IPS-15b (cell line): ENCODE measurements at regions not wholly inside any gene's neighbourhood (a gene's known extent, or its start where the extent isn't known, plus 50 kb on each side); places are given as distances from the start of the nearest gene placed in this dataset.

Experiments used
- H3K27me3 ChIP-seq: one replicate; pipeline ENCODE4 v1.6.1; 2013; ENCODE audit warnings: low read length; ENCODE audit not compliant: control insufficient read depth, insufficient read depth
- H3K36me3 ChIP-seq: one replicate; pipeline ENCODE4 v1.6.1; 2013; ENCODE audit warnings: low read length; ENCODE audit not compliant: control insufficient read depth, insufficient read depth
- H3K4me1 ChIP-seq: one replicate; pipeline ENCODE4 v1.6.1; 2013; ENCODE audit warnings: mild to moderate bottlenecking, low read length; ENCODE audit not compliant: control insufficient read depth, insufficient read depth
- H3K4me3 ChIP-seq: one replicate; pipeline ENCODE4 v1.5.1; 2013; ENCODE audit warnings: low read depth, low read length
- H3K9ac ChIP-seq: one replicate; pipeline ENCODE4 v1.6.1; 2013; ENCODE audit warnings: low read depth, mild to moderate bottlenecking, low read length
- H3K9me3 ChIP-seq: one replicate; pipeline ENCODE4 v1.6.1; 2013; ENCODE audit warnings: mild to moderate bottlenecking, low read length; ENCODE audit not compliant: control insufficient read depth, insufficient read depth

DNA sequence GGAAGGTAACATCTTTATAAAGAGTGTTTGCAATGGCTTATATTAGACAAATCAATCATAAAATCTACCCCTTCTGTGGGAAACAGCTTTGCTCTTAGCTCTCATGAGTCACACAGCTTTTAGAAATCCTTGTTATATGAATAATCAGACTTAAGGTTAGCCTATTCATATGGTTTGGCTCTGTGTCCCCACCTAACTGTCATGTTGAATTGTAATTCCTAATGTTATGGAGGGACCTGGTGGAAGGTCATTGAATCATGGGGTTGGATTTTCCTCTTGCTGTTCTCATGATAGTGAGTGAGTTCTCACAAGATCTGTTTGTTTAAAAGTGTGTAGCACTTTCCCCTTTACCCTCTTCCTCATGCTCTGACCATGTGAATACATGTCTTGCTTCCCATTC, 704.2 kb upstream of the KLHL1 start:
- Histone ChIP-seq H3K9me3 (no peaks in the 10 kb centered on the region), H3K36me3 (no peaks in the 10 kb centered on the region), H3K4me1 (no peaks in the 10 kb centered on the region), H3K9ac (no peak overlapping the region), H3K4me3 (no peak overlapping the region), H3K27me3 (no peaks in the 10 kb centered on the region)

DNA sequence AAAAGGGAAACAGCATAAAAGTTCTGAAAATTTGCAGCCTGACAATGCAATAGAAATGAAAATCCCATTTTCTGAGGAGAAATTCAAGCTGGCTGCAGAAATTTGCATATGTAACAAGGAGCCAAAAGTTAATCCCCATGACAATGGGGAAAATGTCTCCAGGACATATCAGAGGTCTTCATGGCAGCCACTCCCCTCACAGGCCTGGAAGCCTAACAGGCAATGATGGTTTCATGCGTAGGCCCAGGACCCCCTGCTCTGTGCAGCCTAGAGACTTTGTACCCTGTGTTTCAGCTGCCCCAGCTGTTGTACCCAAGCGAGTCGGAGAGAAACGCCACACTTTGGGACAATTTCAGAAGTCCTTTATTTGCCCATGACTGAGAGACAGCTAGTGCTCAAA, 701.3 kb upstream of the KLHL1 start:
- no peaks in the 10 kb centered on the region for H3K9me3 ChIP-seq
- H3K4me3 ChIP-seq: no peak overlapping the region
- H3K27me3 ChIP-seq: no peaks in the 10 kb centered on the region
- no peak overlapping the region for H3K9ac ChIP-seq
- H3K4me1 ChIP-seq: no peaks in the 10 kb centered on the region
- H3K36me3 ChIP-seq: no peaks in the 10 kb centered on the region

GRCh38 chr13:70798385-70798784, 690.1 kb upstream of the KLHL1 start:
- Histone ChIP-seq H3K9ac (no peak overlapping the region), H3K36me3 (no peaks in the 10 kb centered on the region), H3K9me3 (no peaks in the 10 kb centered on the region), H3K4me3 (no peak overlapping the region), H3K27me3 (no peaks in the 10 kb centered on the region), H3K4me1 (no peaks in the 10 kb centered on the region)

DNA sequence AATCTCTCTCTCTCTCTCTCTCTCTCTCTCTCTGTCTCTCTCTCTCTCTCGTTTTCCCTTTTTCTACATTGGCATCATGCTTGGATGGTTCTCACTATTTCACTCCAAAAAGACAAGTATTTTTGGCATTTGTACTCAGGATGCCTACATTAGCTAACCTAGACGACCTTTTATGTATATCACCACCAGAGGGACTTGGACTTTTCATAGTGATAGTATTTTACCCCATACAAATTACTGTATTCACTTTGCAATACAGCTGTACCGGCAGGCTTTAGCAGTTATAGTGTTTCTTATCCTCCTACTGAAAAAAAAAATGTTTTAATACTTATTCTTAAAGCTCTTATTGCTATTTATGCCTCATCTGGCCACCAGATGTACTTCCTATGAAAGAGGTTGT, 687.2 kb upstream of the KLHL1 start:
- Histone ChIP-seq H3K27me3 (no peaks in the 10 kb centered on the region), H3K9ac (no peak overlapping the region), H3K36me3 (no peaks in the 10 kb centered on the region), H3K4me3 (no peak overlapping the region), H3K9me3 (no peaks in the 10 kb centered on the region), H3K4me1 (no peaks in the 10 kb centered on the region)

DNA sequence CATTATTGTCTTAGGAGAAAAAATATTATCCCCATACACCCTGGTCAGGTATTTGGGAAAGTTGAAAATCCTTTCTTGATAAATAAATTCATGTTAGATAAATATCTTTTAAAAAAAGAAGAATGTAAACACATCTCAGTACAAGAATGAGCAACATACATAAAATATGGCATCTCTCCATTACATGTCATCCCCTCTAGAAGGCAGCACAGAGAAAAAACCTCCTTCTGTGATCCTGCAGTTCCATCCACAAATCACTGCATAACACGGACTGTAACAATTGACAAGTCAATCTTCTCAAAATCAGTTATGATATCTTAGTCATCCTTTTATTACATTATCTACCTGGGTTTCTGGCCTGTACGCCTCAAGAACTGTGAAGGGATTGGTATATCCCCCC, 683.9 kb upstream of the KLHL1 start:
- Histone ChIP-seq H3K4me1 (no peaks in the 10 kb centered on the region), H3K4me3 (no peak overlapping the region), H3K27me3 (no peaks in the 10 kb centered on the region), H3K36me3 (no peaks in the 10 kb centered on the region), H3K9me3 (no peaks in the 10 kb centered on the region), H3K9ac (no peak overlapping the region)

DNA sequence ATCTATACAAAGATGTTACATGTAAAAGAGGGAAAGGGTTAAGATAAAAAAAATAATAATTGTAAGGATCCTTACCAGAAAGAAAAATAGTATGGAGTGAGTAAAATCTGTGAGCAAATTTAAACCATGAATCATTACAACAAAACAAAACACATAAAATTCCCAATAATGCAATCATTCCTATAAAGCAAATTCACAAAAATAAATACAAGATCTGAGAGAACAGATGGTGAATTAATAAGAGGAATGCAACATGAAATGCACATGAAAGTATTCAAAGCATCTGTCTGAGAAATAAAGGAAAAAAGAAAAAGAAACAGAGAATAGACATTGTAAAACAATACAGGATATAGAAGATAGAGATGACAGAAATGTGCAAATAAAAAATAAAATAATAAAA, 681.5 kb upstream of the KLHL1 start:
- no peaks in the 10 kb centered on the region for H3K27me3 ChIP-seq
- H3K4me1 ChIP-seq: no peaks in the 10 kb centered on the region
- H3K4me3 ChIP-seq: no peak overlapping the region
- no peaks in the 10 kb centered on the region for H3K9me3 ChIP-seq
- H3K9ac ChIP-seq: no peak overlapping the region
- no peaks in the 10 kb centered on the region for H3K36me3 ChIP-seq

- Histone ChIP-seq H3K4me1 (no peaks in the 10 kb centered on the region), H3K4me3 (no peak overlapping the region), H3K9me3 (no peaks in the 10 kb centered on the region), H3K9ac (no peak overlapping the region), H3K36me3 (no peaks in the 10 kb centered on the region), H3K27me3 (no peaks in the 10 kb centered on the region)
These were observed 679.8 kb upstream of the KLHL1 start for GRCh38 chr13:70788074-70788473.

DNA sequence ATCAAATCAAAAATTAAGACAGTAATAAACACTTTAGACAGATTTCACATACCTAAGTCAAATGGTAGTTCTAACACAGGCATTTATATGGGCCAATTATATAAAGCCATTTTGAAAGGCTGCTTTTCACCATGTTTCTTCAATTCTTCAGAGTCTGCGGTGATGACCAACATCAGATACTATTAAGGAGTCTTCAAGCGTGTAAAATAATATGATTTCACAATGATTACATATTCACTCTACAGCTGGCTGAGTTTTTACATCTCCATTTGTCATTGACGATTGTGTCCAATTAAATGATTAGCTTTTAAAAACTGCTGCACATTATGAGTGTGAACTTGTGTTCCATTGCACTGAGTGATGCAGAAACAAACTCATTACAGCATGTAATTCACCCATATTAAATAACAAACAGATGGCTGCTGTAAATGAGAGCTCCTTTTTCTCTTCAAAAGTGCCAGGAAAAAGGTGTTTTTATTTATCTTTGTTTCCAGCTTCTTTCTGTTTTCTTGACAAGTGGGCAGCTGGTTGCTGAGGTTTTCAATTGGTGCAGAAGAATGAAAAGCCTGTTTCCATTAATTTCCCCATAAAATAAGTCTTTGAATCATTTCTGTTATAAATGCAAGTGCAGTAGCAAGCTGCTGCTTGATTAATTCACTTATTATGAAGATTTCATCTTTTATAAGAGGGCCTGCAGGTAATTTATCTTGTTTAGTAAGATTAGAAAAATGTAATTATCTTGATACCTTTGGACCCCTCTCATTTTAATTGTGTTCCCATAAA, 676.1 kb upstream of the KLHL1 start:
- H3K4me1 ChIP-seq: no peaks in the 10 kb centered on the region
- H3K4me3 ChIP-seq: no peak overlapping the region

DNA sequence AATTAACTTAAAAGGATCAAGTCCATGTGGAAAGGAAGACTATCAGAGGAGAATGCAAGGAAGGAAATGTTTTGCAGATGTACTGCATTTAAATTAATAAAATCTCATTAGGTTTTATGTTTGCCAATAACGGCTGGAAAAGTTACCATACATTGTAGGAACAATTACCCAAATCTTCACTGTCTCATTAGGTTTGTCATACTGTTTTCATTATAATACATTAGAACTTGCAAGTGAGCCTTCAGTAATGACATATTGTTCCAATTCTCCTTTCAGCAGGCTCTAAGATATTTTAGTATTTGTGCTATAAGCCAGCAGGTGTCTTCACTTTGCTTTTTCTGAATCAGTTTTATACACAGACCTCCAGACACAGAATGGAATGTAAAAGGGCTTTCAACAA, 661.6 kb upstream of the KLHL1 start:
- H3K9ac ChIP-seq: no peak overlapping the region
- no peak overlapping the region for H3K4me3 ChIP-seq
- H3K4me1 ChIP-seq: peaks cover 2% of the 10 kb centered on the region
- H3K36me3 ChIP-seq: no peaks in the 10 kb centered on the region
- H3K27me3 ChIP-seq: no peaks in the 10 kb centered on the region
- no peaks in the 10 kb centered on the region for H3K9me3 ChIP-seq

More for the DNA sequence above, 676.1 kb upstream of the KLHL1 start:
- no peaks in the 10 kb centered on the region for H3K27me3 ChIP-seq
- H3K9me3 ChIP-seq: no peaks in the 10 kb centered on the region
- H3K36me3 ChIP-seq: no peaks in the 10 kb centered on the region
- H3K9ac ChIP-seq: no peak overlapping the region

DNA sequence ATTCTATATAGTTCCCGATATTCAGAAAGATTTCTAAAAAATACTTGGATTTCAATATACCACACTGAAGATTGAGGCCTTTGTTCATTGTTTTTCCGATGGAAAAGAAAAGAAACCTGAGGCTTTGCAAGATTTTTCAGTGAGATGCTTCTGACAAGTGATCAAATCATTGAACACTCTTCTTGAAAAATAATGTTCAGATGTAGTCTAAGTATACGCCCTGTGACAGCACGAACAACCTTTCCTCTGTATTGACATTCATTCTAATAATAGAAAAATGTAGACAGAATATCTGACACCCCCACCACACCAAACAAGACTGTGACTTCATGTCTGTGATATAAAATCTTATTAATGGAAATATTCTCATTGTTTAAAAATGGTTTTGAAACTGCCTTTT, 650.7 kb upstream of the KLHL1 start:
- Histone ChIP-seq H3K36me3 (no peaks in the 10 kb centered on the region), H3K9ac (no peak overlapping the region), H3K4me1 (no peaks in the 10 kb centered on the region), H3K4me3 (no peak overlapping the region), H3K9me3 (no peaks in the 10 kb centered on the region), H3K27me3 (no peaks in the 10 kb centered on the region)

DNA sequence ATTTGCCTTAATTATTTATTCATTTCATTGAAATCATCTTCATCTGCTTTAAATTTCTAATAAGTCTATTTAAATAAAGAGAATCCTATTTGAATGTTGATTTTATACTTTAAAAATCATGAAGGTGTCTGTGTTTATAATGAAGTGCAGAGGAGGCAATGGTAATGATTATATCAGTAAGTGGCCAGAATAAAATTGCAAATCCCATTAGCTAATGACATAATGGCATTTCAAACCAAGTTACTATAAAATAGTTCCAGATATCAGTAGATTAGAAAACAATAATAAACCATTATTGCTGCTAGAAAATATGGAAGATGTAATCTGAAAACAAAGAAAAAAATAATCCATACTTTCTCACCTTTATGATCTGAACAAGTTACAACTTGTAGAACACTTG, 647.8 kb upstream of the KLHL1 start:
- Histone ChIP-seq H3K27me3 (no peaks in the 10 kb centered on the region), H3K4me1 (no peaks in the 10 kb centered on the region), H3K9me3 (no peaks in the 10 kb centered on the region), H3K36me3 (no peaks in the 10 kb centered on the region), H3K9ac (no peak overlapping the region), H3K4me3 (no peak overlapping the region)

GRCh38 chr13:70755456-70755855, 647.2 kb upstream of the KLHL1 start:
- H3K9ac ChIP-seq: no peak overlapping the region
- no peaks in the 10 kb centered on the region for H3K27me3 ChIP-seq
- no peaks in the 10 kb centered on the region for H3K36me3 ChIP-seq
- no peaks in the 10 kb centered on the region for H3K9me3 ChIP-seq
- no peaks in the 10 kb centered on the region for H3K4me1 ChIP-seq
- H3K4me3 ChIP-seq: no peak overlapping the region
